ENCODE measurements at regions not wholly inside any gene's neighbourhood (a gene's known extent, or its start where the extent isn't known, plus 50 kb on each side); places are given as distances from the start of the nearest gene placed in this dataset.
"Not testable (repeated sequence)": the region's sequence is repeated elsewhere in the genome, so short reads cannot be mapped to it uniquely, and the experiment has no call there.

DNA sequence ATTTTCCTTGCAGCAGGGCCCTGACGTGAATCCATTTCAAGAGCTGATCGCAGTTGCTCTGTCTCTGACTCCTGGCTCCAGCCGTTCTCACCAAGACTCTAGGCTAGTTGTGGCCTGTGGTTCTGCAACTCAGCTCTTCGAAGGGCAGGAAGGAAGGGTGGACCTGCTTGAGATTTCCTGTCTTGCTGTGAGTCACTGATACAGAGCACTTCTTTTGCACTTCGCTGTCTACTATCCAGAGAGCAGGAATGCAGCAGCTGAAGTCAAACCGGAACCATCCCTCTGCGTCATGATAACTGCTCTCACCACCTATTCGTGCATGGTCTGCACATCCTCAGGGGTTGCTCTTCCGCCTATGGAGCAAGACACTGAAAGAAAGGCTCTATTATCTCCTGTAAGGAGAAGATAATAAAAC lies 59.7 kb downstream of the RAP2B start:
- no peaks in the 10 kb centered on the region for H3K27me3 ChIP-seq (ENCODE audit: control insufficient read depth, insufficient read depth, low read length)
- peak; percentile 44 for DNase-seq (ENCODE audit: low read depth)
- H3K36me3 ChIP-seq (ENCODE audit: control insufficient read depth, insufficient read depth, low read length): no peaks in the 10 kb centered on the region
- TF ChIP-seq, protein P1, sequence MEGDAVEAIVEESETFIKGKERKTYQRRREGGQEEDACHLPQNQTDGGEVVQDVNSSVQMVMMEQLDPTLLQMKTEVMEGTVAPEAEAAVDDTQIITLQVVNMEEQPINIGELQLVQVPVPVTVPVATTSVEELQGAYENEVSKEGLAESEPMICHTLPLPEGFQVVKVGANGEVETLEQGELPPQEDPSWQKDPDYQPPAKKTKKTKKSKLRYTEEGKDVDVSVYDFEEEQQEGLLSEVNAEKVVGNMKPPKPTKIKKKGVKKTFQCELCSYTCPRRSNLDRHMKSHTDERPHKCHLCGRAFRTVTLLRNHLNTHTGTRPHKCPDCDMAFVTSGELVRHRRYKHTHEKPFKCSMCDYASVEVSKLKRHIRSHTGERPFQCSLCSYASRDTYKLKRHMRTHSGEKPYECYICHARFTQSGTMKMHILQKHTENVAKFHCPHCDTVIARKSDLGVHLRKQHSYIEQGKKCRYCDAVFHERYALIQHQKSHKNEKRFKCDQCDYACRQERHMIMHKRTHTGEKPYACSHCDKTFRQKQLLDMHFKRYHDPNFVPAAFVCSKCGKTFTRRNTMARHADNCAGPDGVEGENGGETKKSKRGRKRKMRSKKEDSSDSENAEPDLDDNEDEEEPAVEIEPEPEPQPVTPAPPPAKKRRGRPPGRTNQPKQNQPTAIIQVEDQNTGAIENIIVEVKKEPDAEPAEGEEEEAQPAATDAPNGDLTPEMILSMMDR (IDR thresholded peaks at IDR 0.05; ENCODE audit: insufficient read depth, low read length, poor library complexity, severe bottlenecking): no peak
- H3K4me3 ChIP-seq (ENCODE audit: low read depth, low read length): no peak overlapping the region

DNA sequence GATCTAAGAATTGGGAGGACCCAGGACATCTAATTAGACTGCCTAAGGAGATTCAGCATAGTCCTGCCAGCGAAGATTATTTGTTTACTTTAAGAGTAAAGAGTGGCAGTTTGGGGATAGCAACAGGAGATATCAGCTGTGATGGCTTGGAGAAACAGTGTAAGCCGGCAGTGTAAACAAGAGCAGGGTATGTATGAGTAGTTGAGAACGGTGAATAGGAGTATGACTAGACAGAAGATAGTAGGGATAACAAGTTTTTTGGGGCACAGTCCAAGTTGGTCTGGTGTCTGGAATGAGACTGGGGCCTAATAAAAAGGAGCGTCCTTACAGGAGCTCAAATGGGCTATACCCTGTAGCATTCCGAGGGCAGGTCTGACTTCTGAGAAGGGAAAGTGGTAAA lies 64.9 kb downstream of the RAP2B start:
- not testable (repeated sequence) for H3K4me3 ChIP-seq (ENCODE audit: low read depth, low read length)

DNA sequence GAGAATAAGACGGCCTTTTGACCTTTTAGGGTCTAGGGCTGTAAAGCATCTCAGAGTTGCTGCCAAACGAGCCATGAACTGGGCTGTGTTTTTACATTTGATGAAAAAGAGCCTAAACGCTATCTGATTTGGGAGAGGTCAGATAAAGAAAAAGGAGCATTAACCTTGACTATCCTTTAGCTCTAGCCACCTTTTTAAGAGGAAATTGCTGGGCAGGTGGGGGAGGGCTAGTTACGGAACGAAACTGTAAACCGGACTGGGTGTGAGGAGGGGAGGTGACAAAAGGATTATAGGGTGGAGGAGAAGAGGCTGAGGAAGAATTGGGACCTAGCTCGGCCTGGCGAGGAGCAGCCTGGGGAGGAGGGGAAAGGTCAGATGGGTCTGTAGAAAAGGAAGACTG lies 68.4 kb downstream of the RAP2B start:
- H3K36me3 ChIP-seq (ENCODE audit: control insufficient read depth, insufficient read depth, low read length); H3K4me3 ChIP-seq (ENCODE audit: low read depth, low read length); H3K27me3 ChIP-seq (ENCODE audit: control insufficient read depth, insufficient read depth, low read length); DNase-seq (ENCODE audit: low read depth): not testable (repeated sequence)

More for the DNA sequence above, 64.9 kb downstream of the RAP2B start:
- DNase-seq (ENCODE audit: low read depth); H3K27me3 ChIP-seq (ENCODE audit: control insufficient read depth, insufficient read depth, low read length); H3K36me3 ChIP-seq (ENCODE audit: control insufficient read depth, insufficient read depth, low read length): not testable (repeated sequence)

DNA sequence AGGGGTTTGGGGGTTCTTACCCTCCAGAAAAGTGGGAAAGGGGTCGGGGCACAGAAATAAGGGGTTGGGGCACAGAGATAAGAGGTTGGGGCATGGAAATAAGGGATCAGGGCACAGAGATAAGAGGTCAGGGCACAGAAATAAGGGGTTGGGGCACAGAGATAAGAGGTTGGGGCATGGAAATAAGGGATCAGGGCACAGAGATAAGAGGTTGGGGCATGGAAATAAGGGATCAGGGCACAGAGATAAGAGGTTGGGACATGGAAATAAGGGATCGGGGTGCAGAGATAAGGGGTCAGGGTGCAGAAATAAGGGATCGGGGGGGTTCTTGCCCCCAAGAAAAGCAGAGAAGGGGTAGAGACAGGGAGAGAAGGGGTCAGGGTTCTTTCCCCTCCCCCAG lies 69.2 kb downstream of the RAP2B start:
- not testable (repeated sequence) for H3K27me3 ChIP-seq (ENCODE audit: control insufficient read depth, insufficient read depth, low read length); DNase-seq (ENCODE audit: low read depth); H3K4me3 ChIP-seq (ENCODE audit: low read depth, low read length); H3K36me3 ChIP-seq (ENCODE audit: control insufficient read depth, insufficient read depth, low read length)

DNA sequence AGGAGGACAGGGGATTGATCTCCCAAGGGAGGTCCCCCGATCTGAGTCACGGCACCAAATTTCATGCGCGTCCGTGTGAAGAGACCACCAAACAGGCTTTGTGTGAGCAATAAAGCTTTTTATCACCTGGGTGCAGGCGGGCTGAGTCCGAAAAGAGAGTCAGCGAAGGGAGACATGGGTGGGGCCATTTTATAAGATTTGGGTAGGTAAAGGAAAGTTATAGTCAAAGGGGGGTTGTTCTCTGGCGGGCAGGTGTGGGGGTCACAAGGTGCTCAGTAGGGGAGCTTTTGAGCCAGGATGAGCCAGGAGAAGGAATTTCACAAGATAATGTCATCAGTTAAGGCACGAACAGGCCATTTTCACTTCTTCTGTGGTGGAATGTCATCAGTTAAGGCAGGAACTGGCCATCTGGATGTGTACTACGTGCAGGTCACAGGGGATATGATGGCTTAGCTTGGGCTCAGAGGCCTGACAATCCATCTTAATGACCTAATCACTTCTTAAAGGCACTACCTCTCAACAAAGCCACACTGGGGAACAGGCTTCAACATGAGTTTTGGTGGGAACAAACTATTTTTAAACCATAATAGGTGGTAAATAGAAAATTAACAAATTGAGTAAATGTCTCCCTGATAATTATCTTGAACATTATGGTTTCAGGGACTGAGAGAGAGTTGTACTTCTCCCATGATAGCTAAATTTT lies 70.2 kb downstream of the RAP2B start:
- H3K36me3 ChIP-seq (ENCODE audit: control insufficient read depth, insufficient read depth, low read length); DNase-seq (ENCODE audit: low read depth); H3K4me3 ChIP-seq (ENCODE audit: low read depth, low read length); H3K27me3 ChIP-seq (ENCODE audit: control insufficient read depth, insufficient read depth, low read length): not testable (repeated sequence)

DNA sequence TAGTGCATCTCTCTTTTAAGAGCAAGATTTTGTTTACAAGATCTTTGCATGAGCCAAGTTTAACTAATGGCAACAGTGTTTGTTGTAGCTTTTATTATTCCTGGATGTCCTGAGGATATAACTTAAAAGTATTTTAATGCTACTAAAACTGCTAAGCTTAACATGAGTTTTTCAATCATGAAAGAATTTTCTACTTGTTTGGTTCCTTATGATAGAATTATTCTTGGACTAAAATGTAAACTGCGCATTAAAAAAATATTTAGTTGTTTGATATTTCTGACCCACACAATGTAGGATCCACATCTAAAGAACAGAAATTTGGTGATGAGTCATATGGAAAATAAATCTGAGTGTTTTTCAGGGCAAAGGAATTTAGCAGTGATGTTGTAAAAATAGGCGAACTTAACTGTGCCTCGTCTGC lies 70.8 kb downstream of the RAP2B start:
- Histone ChIP-seq H3K27me3 (ENCODE audit: control insufficient read depth, insufficient read depth, low read length) (no peaks in the 10 kb centered on the region), H3K36me3 (ENCODE audit: control insufficient read depth, insufficient read depth, low read length) (no peaks in the 10 kb centered on the region), H3K4me3 (ENCODE audit: low read depth, low read length) (no peak overlapping the region)
- TF ChIP-seq, protein P1 (IDR thresholded peaks at IDR 0.05; ENCODE audit: insufficient read depth, low read length, poor library complexity, severe bottlenecking): no peak
- no peak for DNase-seq (ENCODE audit: low read depth)

DNA sequence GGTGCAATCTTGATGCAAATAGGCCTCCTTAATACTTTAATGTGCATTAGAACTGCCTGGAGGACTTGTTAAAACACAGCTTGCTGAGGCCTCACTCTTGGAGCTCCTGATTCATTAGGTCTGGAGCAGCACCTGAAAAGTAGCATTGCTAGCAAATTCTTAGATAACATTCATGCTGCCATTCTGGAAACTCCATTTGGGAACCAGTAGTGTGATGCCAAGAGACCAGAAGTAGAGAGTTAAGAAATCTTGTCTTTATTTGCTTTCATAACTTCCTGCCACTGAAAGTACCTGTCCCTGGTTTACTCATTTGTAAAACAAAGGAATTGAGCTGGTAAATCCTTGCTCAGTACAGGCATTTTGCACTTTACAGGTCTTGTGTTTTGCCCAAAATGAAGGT lies 72.0 kb downstream of the RAP2B start:
- TF ChIP-seq, protein P1 (IDR thresholded peaks at IDR 0.05; ENCODE audit: insufficient read depth, low read length, poor library complexity, severe bottlenecking): no peak
- no peaks in the 10 kb centered on the region for H3K36me3 ChIP-seq (ENCODE audit: control insufficient read depth, insufficient read depth, low read length)
- no peaks in the 10 kb centered on the region for H3K27me3 ChIP-seq (ENCODE audit: control insufficient read depth, insufficient read depth, low read length)
- no peak for DNase-seq (ENCODE audit: low read depth)
- no peak overlapping the region for H3K4me3 ChIP-seq (ENCODE audit: low read depth, low read length)

DNA sequence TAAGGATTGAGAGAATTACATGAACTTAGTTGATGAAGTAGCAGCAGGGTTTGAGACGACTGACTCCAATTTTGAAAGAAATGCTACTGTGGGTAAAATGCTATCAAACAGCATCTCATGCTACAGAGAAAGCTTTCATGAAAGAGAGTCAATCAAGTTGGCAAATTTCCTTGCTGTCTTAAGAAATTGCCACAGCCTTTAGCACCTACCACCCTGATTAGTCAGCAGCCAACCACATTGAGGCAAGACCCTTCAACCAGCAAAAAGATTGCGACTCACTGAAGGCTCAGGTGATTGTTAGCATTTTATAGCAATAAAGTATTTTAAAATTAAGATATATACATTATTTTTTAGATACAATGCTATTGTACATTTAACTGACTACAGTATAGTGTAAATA lies 80.9 kb downstream of the RAP2B start:
- H3K4me3 ChIP-seq (ENCODE audit: low read depth, low read length): no peak overlapping the region
- no peaks in the 10 kb centered on the region for H3K27me3 ChIP-seq (ENCODE audit: control insufficient read depth, insufficient read depth, low read length)
- no peaks in the 10 kb centered on the region for H3K36me3 ChIP-seq (ENCODE audit: control insufficient read depth, insufficient read depth, low read length)
- TF ChIP-seq, protein P1 (IDR thresholded peaks at IDR 0.05; ENCODE audit: insufficient read depth, low read length, poor library complexity, severe bottlenecking): no peak
- no peak for DNase-seq (ENCODE audit: low read depth)

Measured in kidney epithelial cell (primary cell).